NCI-H2227 (cell line): ENCODE measurements at regions not wholly inside any gene's neighbourhood (a gene's known extent, or its start where the extent isn't known, plus 50 kb on each side); places are given as distances from the start of the nearest gene placed in this dataset.
A peak's percentile ranks its signal among the peaks of the same experiment; 100 is the strongest.

Experiments used
- DNase-seq: peaks from one replicate; lab custom pipeline; 2025; ENCODE audit not compliant: unreplicated experiment; lab: John Stamatoyannopoulos, UW

GRCh38 chr1:57683037-57683942 lies 259.4 kb upstream of the DAB1 start:
- DNase-seq, result no peak

GRCh38 chr1:57678138-57678537 lies 254.3 kb upstream of the DAB1 start:
- peak; percentile 35 for DNase-seq

- no peak for DNase-seq
Observed at GRCh38 chr1:57675776-57676175, 251.9 kb upstream of the DAB1 start.

DNA sequence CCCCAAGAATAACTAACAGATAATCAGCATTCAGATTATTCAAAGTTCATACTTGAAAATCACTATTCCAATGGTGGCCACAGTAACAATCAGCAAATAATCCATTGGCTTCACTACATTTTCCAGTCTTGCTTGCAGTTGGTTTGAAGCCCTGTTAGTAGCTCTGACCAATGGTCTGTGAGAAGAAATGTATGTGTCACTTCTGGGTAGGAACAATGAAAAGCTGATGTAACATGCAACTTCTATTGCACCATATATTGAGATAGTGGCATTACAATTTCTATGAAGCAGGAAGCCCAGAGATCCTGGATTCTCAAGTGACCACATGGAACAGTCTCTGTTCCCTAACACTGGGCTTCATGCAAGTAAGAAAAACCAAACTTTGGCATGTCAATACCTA lies 250.9 kb upstream of the DAB1 start:
- no peak for DNase-seq

DNA sequence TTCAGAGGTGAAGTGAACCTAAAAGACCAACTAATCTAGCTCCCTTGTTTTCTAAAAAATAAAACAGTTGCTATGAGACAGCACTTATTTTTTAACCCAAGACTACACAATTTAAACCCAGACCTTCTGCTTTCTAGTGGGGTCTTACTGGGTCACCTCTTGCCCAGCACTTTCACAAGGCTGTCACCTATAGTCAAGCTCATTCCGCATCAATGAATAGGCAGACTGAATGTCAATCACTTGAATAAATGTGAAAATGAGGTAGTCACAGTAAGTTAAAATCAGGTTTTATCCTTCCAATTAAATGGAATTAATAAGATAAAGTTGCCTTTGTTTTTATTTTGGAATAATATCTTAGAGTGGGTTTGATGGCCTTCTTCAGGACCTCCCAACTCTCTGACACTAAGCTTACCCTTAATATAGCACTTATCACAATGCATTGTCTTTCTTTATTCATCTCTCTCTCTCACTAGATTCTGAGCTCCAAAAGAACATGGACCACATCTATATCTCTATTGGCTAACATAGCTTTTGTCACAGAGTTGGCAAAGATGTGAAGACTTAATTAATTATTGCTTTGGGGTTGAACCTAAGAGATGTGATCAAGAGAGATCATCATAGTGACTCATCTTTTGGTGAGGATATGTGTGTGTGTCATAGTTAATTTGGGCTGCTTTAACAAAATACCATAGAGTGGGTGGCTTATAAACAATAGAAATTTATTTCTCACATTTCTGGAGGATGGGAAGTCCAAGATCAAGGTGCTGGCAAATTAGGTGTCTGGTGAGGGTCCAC lies 248.7 kb upstream of the DAB1 start:
- no peak for DNase-seq

DNA sequence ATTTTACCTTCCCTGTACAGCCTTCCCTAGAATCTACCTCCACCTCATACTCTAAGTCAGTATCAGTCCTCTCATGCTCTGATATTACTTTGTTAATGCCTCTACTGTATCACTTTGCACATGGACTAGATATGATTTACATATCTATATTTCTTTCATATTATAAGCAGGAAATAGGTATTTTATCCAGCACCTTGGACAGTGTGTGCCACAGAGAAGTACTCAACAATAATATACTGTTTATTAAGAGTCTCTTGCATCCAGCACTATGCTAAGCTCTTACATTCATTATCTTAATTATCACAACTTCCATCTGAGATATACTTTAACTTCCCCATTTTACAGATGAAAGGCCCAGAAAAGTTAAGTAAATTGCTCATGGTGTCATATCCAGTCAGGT lies 247.9 kb upstream of the DAB1 start:
- no peak for DNase-seq

- no peak for DNase-seq
Observed at GRCh38 chr1:57659804-57660203, 235.9 kb upstream of the DAB1 start.

- no peak for DNase-seq
Observed at GRCh38 chr1:57655161-57655560, 231.3 kb upstream of the DAB1 start.

DNA sequence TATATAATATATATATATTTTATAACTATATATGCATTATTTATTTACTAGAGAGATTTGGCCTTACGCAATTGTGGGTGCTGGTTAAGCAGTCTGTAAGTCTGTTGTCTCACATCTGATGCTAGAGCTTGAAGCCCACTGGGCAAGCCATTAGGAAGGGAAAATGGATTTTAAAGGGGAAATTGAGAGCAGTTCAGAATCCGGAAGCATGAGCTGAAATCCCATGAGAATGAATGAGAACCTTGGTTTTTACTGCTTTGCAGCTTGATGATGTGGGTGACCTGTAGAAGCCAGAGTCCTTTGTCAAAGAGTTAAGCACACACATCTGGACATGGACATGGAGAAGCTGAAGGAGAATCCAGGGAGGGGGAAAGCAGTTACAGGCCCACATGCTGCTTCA lies 220.8 kb upstream of the DAB1 start:
- no peak for DNase-seq

DNA sequence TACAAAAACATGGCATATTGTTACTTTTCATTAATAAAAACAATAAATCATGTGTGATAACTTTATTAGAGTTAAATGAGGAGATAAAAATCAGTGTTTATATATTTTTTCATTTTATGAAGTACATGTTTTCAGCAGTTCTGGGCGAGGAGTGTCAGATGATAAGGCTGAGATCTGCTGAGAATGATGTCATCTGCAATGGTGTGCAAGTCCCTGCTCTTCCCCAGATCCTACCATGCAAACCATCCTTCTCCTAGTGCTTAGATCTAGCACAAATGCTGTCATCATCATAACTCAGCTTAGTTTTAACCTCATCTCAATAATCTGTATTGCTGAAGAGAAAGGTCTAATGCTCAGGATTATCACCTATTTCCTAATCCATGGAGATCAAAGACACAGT lies 214.4 kb upstream of the DAB1 start:
- DNase-seq, result no peak

DNA sequence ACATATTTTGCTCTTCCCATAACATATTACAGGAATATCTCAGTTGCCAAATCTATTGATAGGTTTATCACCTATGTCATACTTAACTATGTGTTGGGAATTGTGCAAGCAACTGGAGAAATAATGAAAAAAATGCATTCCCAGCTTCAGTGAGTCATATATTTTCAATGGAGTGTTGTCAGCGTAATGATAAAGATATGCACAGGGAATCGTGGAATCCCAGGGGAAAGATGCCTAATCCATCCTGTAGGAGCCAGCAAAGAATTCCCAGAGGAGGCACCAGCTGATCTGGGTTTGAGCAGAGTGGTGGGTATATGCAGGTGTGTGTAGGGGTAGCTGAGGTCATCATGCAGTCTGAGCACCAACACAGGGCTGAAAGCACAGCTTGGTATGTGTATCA lies 213.3 kb upstream of the DAB1 start:
- DNase-seq, result no peak

DNA sequence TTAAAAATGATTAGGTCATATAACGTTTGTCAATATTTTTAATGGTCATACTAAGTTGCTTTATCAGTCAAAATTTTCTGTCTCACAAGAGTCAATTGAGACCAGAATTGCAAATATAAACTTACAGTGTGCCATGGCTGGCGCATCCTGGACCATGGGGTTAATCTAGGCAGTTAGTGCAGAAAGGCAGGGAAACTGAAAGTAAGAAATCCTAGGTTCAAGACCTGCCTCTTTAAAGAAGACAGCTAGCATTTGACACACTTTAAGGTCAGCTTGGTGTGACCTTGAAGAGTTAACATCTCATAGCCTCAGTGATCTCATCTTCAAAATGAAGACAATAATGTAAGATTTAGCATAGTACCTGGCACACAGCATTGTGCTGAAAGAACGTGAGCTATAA lies 210.0 kb upstream of the DAB1 start:
- DNase-seq, result no peak

DNA sequence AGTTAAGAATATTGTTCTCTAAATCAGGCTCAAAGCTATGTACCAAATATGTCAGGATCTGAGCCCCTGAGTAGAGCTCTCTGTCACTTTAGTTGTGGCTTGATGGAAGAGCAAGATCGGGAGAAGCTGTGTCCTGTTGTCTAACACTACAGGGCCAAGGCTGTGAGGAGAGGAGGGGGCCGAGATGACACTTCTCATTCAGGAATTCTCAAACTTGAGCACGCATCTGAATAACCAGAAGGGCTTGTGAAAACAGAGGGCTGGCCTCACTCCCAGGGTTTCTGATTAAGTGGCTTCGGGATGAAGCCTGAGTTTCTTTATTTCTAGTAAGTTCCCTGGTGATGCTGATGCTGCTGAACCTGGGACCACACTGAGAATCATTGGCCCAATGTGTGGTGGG lies 209.2 kb upstream of the DAB1 start:
- DNase-seq, result no peak

DNA sequence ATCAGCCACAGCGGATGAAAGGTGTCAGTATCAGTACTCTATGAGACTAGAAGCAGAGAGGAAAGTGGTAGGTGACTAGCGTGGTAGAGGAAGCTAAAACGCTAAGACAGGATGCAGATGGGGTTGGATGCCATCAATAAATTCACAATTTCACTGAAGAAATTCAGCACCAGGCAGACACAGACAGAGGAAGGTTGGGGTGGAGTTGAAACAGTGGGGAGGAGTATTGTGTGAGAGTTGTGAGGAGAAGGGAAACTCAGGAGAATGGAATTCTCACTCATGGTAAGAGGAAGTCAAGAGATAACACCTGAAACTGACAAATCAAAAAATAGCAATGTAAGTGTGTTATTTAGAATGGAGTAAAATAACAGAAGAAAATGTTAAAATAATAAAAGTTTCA lies 208.5 kb upstream of the DAB1 start:
- DNase-seq, result no peak

GRCh38 chr1:57627612-57628011 lies 203.8 kb upstream of the DAB1 start:
- DNase-seq, result no peak

- DNase-seq, result no peak
Observed at GRCh38 chr1:57623791-57624538, 200.1 kb upstream of the DAB1 start.

- peak; percentile 39 for DNase-seq
Observed at GRCh38 chr1:57623039-57623790, 199.4 kb upstream of the DAB1 start.

- DNase-seq, result no peak
Observed at GRCh38 chr1:57621776-57622175, 197.9 kb upstream of the DAB1 start.

GRCh38 chr1:57620605-57621004 lies 196.7 kb upstream of the DAB1 start:
- DNase-seq, result peak; percentile 50

- no peak for DNase-seq
Observed at GRCh38 chr1:57616921-57617320, 193.1 kb upstream of the DAB1 start.

- DNase-seq, result no peak
Observed at GRCh38 chr1:57615956-57616355, 192.1 kb upstream of the DAB1 start.
